ENCODE measurements at regions not wholly inside any gene's neighbourhood (a gene's known extent, or its start where the extent isn't known, plus 50 kb on each side); places are given as distances from the start of the nearest gene placed in this dataset.

DNA sequence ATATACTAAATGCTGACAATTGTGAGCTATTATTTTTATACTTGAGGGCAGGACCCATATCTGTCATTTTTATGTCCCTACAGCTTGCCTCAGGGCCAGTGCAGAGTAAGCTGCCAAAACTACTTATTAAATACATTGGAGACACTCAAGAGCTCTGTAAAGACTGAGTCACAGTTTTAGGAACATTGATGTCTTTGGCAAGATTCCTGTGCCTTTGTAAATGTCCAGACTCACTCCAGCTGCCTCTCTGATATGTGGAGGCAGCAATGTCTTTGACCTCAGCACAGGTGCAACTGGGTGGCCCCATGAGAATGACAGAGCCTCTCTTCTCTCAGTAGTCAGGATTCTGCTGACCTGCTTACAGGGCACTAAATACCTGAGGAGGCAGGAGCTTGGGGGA lies 363.2 kb downstream of the OSTF1 start:
- TF ChIP-seq CEBPB (IDR thresholded peaks at IDR 0.05) (no peak), ZBTB7A (IDR thresholded peaks at IDR 0.05; ENCODE audit: low read depth) (no peak), EP300 (IDR thresholded peaks at IDR 0.05; ENCODE audit: borderline replicate concordance) (no peak)

Measured in Ishikawa (cell line).